GM12878 (cell line): ENCODE measurements at regions not wholly inside any gene's neighbourhood (a gene's known extent, or its start where the extent isn't known, plus 50 kb on each side); places are given as distances from the start of the nearest gene placed in this dataset.

Source experiments
- ATAC-seq: fragments of 200-7000 bp; cut with Tn5 transposase; 3 replicates; pipeline ENCODE4 v1.9.1; 2020; ENCODE audit warnings: mild to moderate bottlenecking, moderate library complexity
- BruUV-seq: library from RNA; stranded (reverse); fragments of 400-500 nt; replicated peaks from 2 replicates; lab custom pipeline; 2021; lab: Mats Ljungman, UMichigan
- CTCF ChIA-PET: fragments of 300-600 bp; sonication (Branson Sonifier 250); formaldehyde crosslinking; extraction: SDS; loops from one replicate; lab custom pipeline; 2021; ENCODE audit warnings: inconsistent platforms; lab: Yijun Ruan, JAX
- POLR2A ChIA-PET: fragments of 350-600 bp; formaldehyde crosslinking; extraction: SDS; loops from one replicate; lab custom pipeline; 2021; ENCODE audit warnings: inconsistent platforms; lab: Charles Lee
- RAD21 ChIA-PET: fragments of 300-600 bp; sonication (Branson Sonifier 250); formaldehyde crosslinking; loops from one replicate; lab custom pipeline; 2023; ENCODE audit warnings: antibody characterized with exemption; ENCODE audit not compliant: unreplicated experiment; lab: Charles Lee
- SMC1A ChIA-PET: fragments of 300-600 bp; sonication (Branson Sonifier 250); formaldehyde crosslinking; loops from one replicate; lab custom pipeline; 2023; ENCODE audit not compliant: unreplicated experiment, uncharacterized antibody; lab: Charles Lee
- DNase-seq: peaks from one replicate; pipeline ENCODE4 v3.0.0-alpha.2; 2011; ENCODE audit warnings: low read depth, low spot score
- FAIRE-seq: peaks from 3 replicates; lab custom pipeline; 2011; peaks lifted over from hg19 to GRCh38; lab: Jason Lieb, UNC
- H2AFZ ChIP-seq: 2 replicates; pipeline ENCODE4 v1.6.0; 2011; ENCODE audit warnings: low read depth, low read length, control low read depth; ENCODE audit not compliant: control insufficient read depth
- H3K27ac ChIP-seq: 2 replicates; pipeline ENCODE4 v1.5.1; 2011; ENCODE audit warnings: control low read depth; ENCODE audit not compliant: control insufficient read depth, insufficient read depth
- H3K27me3 ChIP-seq, 2 experiments: replicated peaks in 1 of 2; 2 replicates each; pipeline versions ENCODE4 v1.6.0 to v1.6.1; 2011; ENCODE audit warnings: low read length in 1 of 2; ENCODE audit not compliant: control insufficient read depth in 2 of 2, insufficient read depth in 2 of 2
- H3K36me3 ChIP-seq, 2 experiments: 2 replicates each; pipeline ENCODE4 v1.5.1; 2011; ENCODE audit warnings: low read length in 1 of 2; ENCODE audit not compliant: control insufficient read depth in 2 of 2, insufficient read depth in 2 of 2
- H3K4me1 ChIP-seq: 2 replicates; pipeline ENCODE4 v1.6.1; 2011; ENCODE audit warnings: mild to moderate bottlenecking, low read length, moderate library complexity, mixed read lengths; ENCODE audit not compliant: control insufficient read depth, insufficient read depth
- H3K4me2 ChIP-seq: 2 replicates; pipeline ENCODE4 v1.6.0; 2011; ENCODE audit warnings: control low read depth; ENCODE audit not compliant: control insufficient read depth, insufficient read depth
- H3K4me3 ChIP-seq: fragments of 200-600 bp; sonication (generic); 2 replicates; pipeline ENCODE4 v1.5.1; 2016
- H3K79me2 ChIP-seq: 2 replicates; pipeline ENCODE4 v1.6.0; 2011; ENCODE audit warnings: low read length; ENCODE audit not compliant: control insufficient read depth, insufficient read depth
- H3K9ac ChIP-seq: 2 replicates; pipeline ENCODE4 v1.8.0; 2011; ENCODE audit warnings: low read length, control low read depth, mixed read lengths; ENCODE audit not compliant: control insufficient read depth, insufficient read depth
- H3K9me3 ChIP-seq: replicated peaks from 3 replicates; pipeline ENCODE4 v1.5.1; 2011; ENCODE audit warnings: mild to moderate bottlenecking, low read length; ENCODE audit not compliant: control insufficient read depth, insufficient read depth
- H4K20me1 ChIP-seq: 2 replicates; pipeline ENCODE4 v1.6.0; 2011; ENCODE audit not compliant: control insufficient read depth, insufficient read depth
- BHLHE40 ChIP-seq, 2 experiments: fragments of 450-650 bp in 1 of 2; IDR thresholded peaks; 2 replicates each; pipeline ENCODE4 v1.6.1; 2011 to 2017; ENCODE audit warnings: low read depth in 2 of 2, borderline replicate concordance in 1 of 2, improper control_type of control experiment in 1 of 2, low read length in 1 of 2, mild to moderate bottlenecking in 1 of 2
- FOXK2 ChIP-seq: fragments of 450-650 bp; IDR thresholded peaks from 2 replicates; pipeline ENCODE4 v1.6.1; 2017; ENCODE audit warnings: mild to moderate bottlenecking, moderate library complexity
- GABPA ChIP-seq: IDR thresholded peaks from 2 replicates; pipeline ENCODE4 v1.6.1; 2014; ENCODE audit warnings: antibody characterized with exemption, low read depth, mild to moderate bottlenecking, inconsistent platforms
- HDAC6 ChIP-seq: fragments of 200-600 bp; sonication (generic); IDR thresholded peaks from one replicate; pipeline ENCODE4 v1.8.0; 2017; ENCODE audit warnings: antibody characterized with exemption; ENCODE audit not compliant: unreplicated experiment
- MAX ChIP-seq: IDR thresholded peaks from 2 replicates; pipeline ENCODE4 v1.6.1; 2012; ENCODE audit warnings: low read depth, low read length, improper control_type of control experiment
- MLLT1 ChIP-seq: fragments of 450-650 bp; IDR thresholded peaks from 2 replicates; pipeline ENCODE4 v1.6.1; 2016; ENCODE audit warnings: mild to moderate bottlenecking
- PAX5 ChIP-seq: IDR thresholded peaks from 2 replicates; pipeline ENCODE4 v1.6.1; 2011; ENCODE audit warnings: low read depth, low read length, borderline replicate concordance
- PBX3 ChIP-seq: IDR thresholded peaks from 2 replicates; pipeline ENCODE4 v1.6.1; 2011; ENCODE audit warnings: mild to moderate bottlenecking, low read depth, low read length, moderate library complexity; ENCODE audit not compliant: insufficient replicate concordance
- RAD21 ChIP-seq: IDR thresholded peaks from 2 replicates; pipeline ENCODE4 v1.6.1; 2011; ENCODE audit warnings: mild to moderate bottlenecking, low read depth, low read length, moderate library complexity; ENCODE audit not compliant: insufficient read depth
- RELA ChIP-seq: fragments of 450-650 bp; IDR thresholded peaks from 2 replicates; pipeline ENCODE4 v1.8.0; 2014; ENCODE audit warnings: borderline replicate concordance; ENCODE audit not compliant: partially characterized antibody
- REST ChIP-seq: IDR thresholded peaks from 2 replicates; pipeline ENCODE4 v1.6.1; 2012; ENCODE audit warnings: mild to moderate bottlenecking, low read depth, low read length
- SMAD1 ChIP-seq: fragments of 450-650 bp; IDR thresholded peaks from 2 replicates; pipeline ENCODE4 v1.6.1; 2018; ENCODE audit warnings: mild to moderate bottlenecking, low read depth; ENCODE audit not compliant: partially characterized antibody
- SP1 ChIP-seq: IDR thresholded peaks from one replicate; pipeline ENCODE4 v1.6.1; 2011; ENCODE audit warnings: low read depth, low read length
- TBL1XR1 ChIP-seq: IDR thresholded peaks from 2 replicates; pipeline ENCODE4 v1.6.1; 2012; ENCODE audit warnings: low read depth, low read length, improper control_type of control experiment
- WRNIP1 ChIP-seq: IDR thresholded peaks from 2 replicates; pipeline ENCODE4 v1.6.1; 2011; ENCODE audit warnings: low read depth, low read length, improper control_type of control experiment, borderline replicate concordance
- ZSCAN29 ChIP-seq: fragments of 450-650 bp; IDR thresholded peaks from 2 replicates; pipeline ENCODE4 v1.6.1; 2017; ENCODE audit warnings: mild to moderate bottlenecking, moderate library complexity
- WGBS: methylation state at CpG from one replicate; pipeline ENCODE4 v1.1.6; 2016; ENCODE audit warnings: low lambda C conversion rate; ENCODE audit not compliant: insufficient replicate concordance, insufficient coverage; ENCODE audit errors: missing lambda C conversion rate; 5-methylcytosine and 5-hydroxymethylcytosine counted together
- in situ Hi-C: fragments of 300-500 bp; cut with MboI; formaldehyde crosslinking; loops from 9 replicates; pipeline ENCODE4 v1.14.3; 2018; ENCODE audit warnings: mixed read lengths
- intact Hi-C: fragments of 100-400 bp; cut with micrococcal nuclease; formaldehyde crosslinking; loops from one replicate; pipeline ENCODE4 v1.14.2; 2022; ENCODE audit not compliant: unreplicated experiment

GRCh38 chr2:117091041-117091837, 723.3 kb upstream of the DDX18 start:
- H3K27me3 ChIP-seq, result no peaks in the 10 kb centered on the region
- H3K79me2 ChIP-seq, result no peaks in the 10 kb centered on the region
- no peaks in the 10 kb centered on the region for H3K4me1 ChIP-seq
- CTCF ChIA-PET, result interaction anchor here (1.4 kb wide), 1 partner anchor 8 kb away, joined by 3 read pairs; no protein-coding TSS in a partner anchor
- H3K4me3 ChIP-seq, result no peak overlapping the region
- ATAC-seq (no peak), DNase-seq (no peak), FAIRE-seq (no peak)
- no peaks in the 10 kb centered on the region for H3K9me3 ChIP-seq
- in situ Hi-C loops (no loop called here), intact Hi-C loops (no loop called here)
- no peaks in the 10 kb centered on the region for H3K36me3 ChIP-seq
- no peak overlapping the region for H2AFZ ChIP-seq
- no peak overlapping the region for H3K27ac ChIP-seq
- RAD21 ChIA-PET, result no interaction called here
- no peak overlapping the region for H3K4me2 ChIP-seq
- POLR2A ChIA-PET, result no interaction called here
- H3K9ac ChIP-seq, result no peak overlapping the region
- no peaks in the 10 kb centered on the region for H4K20me1 ChIP-seq
- no TSS peak for BruUV-seq
- WGBS, result 0% methylated on average over 1 of the region's 2 CpGs
- SMC1A ChIA-PET, result no interaction called here
- no peak for TF ChIP-seq RAD21
- TF ChIP-seq WRNIP1, result no peak
- TF ChIP-seq MLLT1, result no peak
- TF ChIP-seq BHLHE40 (IDR thresholded peaks at IDR 0.05; ENCODE audit: borderline replicate concordance in 1 of 2, low read depth in 2 of 2, low read length in 1 of 2), result no peak
- TF ChIP-seq TBL1XR1, result no peak
- no peak for TF ChIP-seq RELA
- no peak for TF ChIP-seq REST
- no peak for TF ChIP-seq PBX3
- no peak for TF ChIP-seq HDAC6
- no peak for TF ChIP-seq ZSCAN29
- TF ChIP-seq MAX, result no peak
- TF ChIP-seq SMAD1, result no peak
- no peak for TF ChIP-seq FOXK2
- TF ChIP-seq SP1, result no peak
- TF ChIP-seq PAX5, result no peak
- TF ChIP-seq GABPA, result no peak
